ENCODE measurements at regions not wholly inside any gene's neighbourhood (a gene's known extent, or its start where the extent isn't known, plus 50 kb on each side); places are given as distances from the start of the nearest gene placed in this dataset.

DNA sequence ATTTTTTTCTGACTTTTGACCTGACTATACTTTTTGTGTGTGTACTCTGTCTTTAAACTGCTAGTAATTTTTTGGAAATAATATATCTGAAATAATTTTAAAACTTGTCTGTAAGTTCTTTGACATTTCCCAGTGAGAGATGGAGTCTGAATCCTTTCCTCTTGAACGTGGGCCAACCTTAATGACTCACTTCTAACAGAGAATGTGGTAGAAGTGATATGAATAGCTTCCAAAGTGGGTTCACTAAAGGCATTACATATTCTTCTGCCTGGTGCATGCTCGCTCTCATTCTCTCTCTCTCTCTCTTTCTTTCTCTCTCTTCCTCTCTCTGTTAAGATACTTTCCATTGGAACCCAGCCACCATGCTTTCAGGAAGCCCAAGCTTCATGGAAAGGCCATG is 108.7 kb upstream of the FERMT1 start:
- H3K36me3 ChIP-seq (ENCODE audit: insufficient read depth, low read length) = no peaks in the 10 kb centered on the region
- H2AFZ ChIP-seq (ENCODE audit: low read depth, low read length) = no peak overlapping the region
- no peak overlapping the region for H3K4me3 ChIP-seq (ENCODE audit: low read length)
- no peaks in the 10 kb centered on the region for H3K79me2 ChIP-seq (replicated peaks; ENCODE audit: insufficient read depth, low read length)
- H3K9me3 ChIP-seq (ENCODE audit: low read length) = no peaks in the 10 kb centered on the region
- TF ChIP-seq SMC3 (conservative IDR thresholded peaks at IDR 0.05; ENCODE audit: poor library complexity) = no peak
- no peak for TF ChIP-seq TAF1 (IDR thresholded peaks at IDR 0.05; ENCODE audit: low read depth)
- TF ChIP-seq POLR2AphosphoS5 (IDR thresholded peaks at IDR 0.05) = no peak
- no peak for TF ChIP-seq EP300 (conservative IDR thresholded peaks at IDR 0.05; ENCODE audit: poor library complexity, severe bottlenecking)
- no peak for TF ChIP-seq MXI1 (conservative IDR thresholded peaks at IDR 0.05; ENCODE audit: poor library complexity, severe bottlenecking)
- TF ChIP-seq EZH2 (IDR thresholded peaks at IDR 0.05; ENCODE audit: borderline replicate concordance, insufficient read depth, low read length, poor library complexity, severe bottlenecking) = no peak
- TF ChIP-seq RAD21 (conservative IDR thresholded peaks at IDR 0.05) = no peak
- TF ChIP-seq, protein P1, sequence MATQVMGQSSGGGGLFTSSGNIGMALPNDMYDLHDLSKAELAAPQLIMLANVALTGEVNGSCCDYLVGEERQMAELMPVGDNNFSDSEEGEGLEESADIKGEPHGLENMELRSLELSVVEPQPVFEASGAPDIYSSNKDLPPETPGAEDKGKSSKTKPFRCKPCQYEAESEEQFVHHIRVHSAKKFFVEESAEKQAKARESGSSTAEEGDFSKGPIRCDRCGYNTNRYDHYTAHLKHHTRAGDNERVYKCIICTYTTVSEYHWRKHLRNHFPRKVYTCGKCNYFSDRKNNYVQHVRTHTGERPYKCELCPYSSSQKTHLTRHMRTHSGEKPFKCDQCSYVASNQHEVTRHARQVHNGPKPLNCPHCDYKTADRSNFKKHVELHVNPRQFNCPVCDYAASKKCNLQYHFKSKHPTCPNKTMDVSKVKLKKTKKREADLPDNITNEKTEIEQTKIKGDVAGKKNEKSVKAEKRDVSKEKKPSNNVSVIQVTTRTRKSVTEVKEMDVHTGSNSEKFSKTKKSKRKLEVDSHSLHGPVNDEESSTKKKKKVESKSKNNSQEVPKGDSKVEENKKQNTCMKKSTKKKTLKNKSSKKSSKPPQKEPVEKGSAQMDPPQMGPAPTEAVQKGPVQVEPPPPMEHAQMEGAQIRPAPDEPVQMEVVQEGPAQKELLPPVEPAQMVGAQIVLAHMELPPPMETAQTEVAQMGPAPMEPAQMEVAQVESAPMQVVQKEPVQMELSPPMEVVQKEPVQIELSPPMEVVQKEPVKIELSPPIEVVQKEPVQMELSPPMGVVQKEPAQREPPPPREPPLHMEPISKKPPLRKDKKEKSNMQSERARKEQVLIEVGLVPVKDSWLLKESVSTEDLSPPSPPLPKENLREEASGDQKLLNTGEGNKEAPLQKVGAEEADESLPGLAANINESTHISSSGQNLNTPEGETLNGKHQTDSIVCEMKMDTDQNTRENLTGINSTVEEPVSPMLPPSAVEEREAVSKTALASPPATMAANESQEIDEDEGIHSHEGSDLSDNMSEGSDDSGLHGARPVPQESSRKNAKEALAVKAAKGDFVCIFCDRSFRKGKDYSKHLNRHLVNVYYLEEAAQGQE (IDR thresholded peaks at IDR 0.05; ENCODE audit: borderline replicate concordance) = no peak
- TF ChIP-seq, protein P2, sequence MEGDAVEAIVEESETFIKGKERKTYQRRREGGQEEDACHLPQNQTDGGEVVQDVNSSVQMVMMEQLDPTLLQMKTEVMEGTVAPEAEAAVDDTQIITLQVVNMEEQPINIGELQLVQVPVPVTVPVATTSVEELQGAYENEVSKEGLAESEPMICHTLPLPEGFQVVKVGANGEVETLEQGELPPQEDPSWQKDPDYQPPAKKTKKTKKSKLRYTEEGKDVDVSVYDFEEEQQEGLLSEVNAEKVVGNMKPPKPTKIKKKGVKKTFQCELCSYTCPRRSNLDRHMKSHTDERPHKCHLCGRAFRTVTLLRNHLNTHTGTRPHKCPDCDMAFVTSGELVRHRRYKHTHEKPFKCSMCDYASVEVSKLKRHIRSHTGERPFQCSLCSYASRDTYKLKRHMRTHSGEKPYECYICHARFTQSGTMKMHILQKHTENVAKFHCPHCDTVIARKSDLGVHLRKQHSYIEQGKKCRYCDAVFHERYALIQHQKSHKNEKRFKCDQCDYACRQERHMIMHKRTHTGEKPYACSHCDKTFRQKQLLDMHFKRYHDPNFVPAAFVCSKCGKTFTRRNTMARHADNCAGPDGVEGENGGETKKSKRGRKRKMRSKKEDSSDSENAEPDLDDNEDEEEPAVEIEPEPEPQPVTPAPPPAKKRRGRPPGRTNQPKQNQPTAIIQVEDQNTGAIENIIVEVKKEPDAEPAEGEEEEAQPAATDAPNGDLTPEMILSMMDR (IDR thresholded peaks at IDR 0.05; ENCODE audit: poor library complexity, severe bottlenecking) = no peak
- no peaks in the 10 kb centered on the region for H3F3A ChIP-seq (ENCODE audit: insufficient read depth, low read length, poor library complexity, severe bottlenecking)
- H3K9me2 ChIP-seq (ENCODE audit: insufficient read depth, low read length) = no peaks in the 10 kb centered on the region
- H3K4me2 ChIP-seq (ENCODE audit: low read length) = no peak overlapping the region
- no peak overlapping the region for H3K27ac ChIP-seq (ENCODE audit: low read length)
- no peak overlapping the region for H3K9ac ChIP-seq (ENCODE audit: low read length)
- H3K27me3 ChIP-seq (ENCODE audit: insufficient read depth, low read depth, low read length) = no peaks in the 10 kb centered on the region
- no peaks in the 10 kb centered on the region for H4K20me1 ChIP-seq (ENCODE audit: insufficient read depth)

DNA sequence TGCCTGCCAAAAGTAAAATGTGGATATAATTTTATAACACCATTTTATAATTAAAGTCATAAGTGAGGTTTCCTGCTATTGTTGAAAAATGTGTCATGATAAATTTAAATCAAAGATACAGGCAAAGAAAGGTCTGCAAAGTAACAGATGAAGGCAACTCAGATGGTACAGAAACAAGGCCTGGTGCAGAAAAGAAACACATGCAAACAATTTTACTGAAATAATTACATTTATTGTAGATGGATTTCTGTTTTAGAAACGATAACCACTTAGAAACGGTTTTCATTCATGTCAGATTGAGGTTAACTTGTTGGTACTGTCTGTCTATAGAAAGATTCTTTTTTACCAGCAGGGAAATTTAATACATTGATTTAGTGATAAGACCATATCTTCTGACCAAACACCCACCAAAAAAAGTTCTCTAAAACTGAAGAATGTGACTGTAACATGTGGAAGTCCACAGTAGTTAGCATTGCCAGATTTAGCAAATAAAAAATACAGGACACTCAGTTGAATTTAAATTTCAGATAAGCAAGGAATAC is 105.5 kb upstream of the FERMT1 start:
- Histone ChIP-seq H3K9me3 (ENCODE audit: low read length) (no peaks in the 10 kb centered on the region), H3K27me3 (ENCODE audit: insufficient read depth, low read depth, low read length) (no peaks in the 10 kb centered on the region), H3K9me2 (ENCODE audit: insufficient read depth, low read length) (no peaks in the 10 kb centered on the region), H3K4me2 (ENCODE audit: low read length) (no peak overlapping the region), H3K79me2 (replicated peaks; ENCODE audit: insufficient read depth, low read length) (no peaks in the 10 kb centered on the region), H2AFZ (ENCODE audit: low read depth, low read length) (no peak overlapping the region), H3K36me3 (ENCODE audit: insufficient read depth, low read length) (no peaks in the 10 kb centered on the region), H3F3A (ENCODE audit: insufficient read depth, low read length, poor library complexity, severe bottlenecking) (no peaks in the 10 kb centered on the region), H3K9ac (ENCODE audit: low read length) (no peak overlapping the region), H4K20me1 (ENCODE audit: insufficient read depth) (no peaks in the 10 kb centered on the region), H3K27ac (ENCODE audit: low read length) (no peak overlapping the region), H3K4me3 (ENCODE audit: low read length) (no peak overlapping the region)
- TF ChIP-seq RAD21 (conservative IDR thresholded peaks at IDR 0.05) = no peak
- TF ChIP-seq TAF1 (IDR thresholded peaks at IDR 0.05; ENCODE audit: low read depth) = no peak
- TF ChIP-seq POLR2AphosphoS5 (IDR thresholded peaks at IDR 0.05) = no peak
- no peak for TF ChIP-seq EZH2 (IDR thresholded peaks at IDR 0.05; ENCODE audit: borderline replicate concordance, insufficient read depth, low read length, poor library complexity, severe bottlenecking)
- TF ChIP-seq, protein P2 (IDR thresholded peaks at IDR 0.05; ENCODE audit: poor library complexity, severe bottlenecking) = no peak
- TF ChIP-seq, protein P1 (IDR thresholded peaks at IDR 0.05; ENCODE audit: borderline replicate concordance) = no peak
- no peak for TF ChIP-seq MXI1 (conservative IDR thresholded peaks at IDR 0.05; ENCODE audit: poor library complexity, severe bottlenecking)
- no peak for TF ChIP-seq EP300 (conservative IDR thresholded peaks at IDR 0.05; ENCODE audit: poor library complexity, severe bottlenecking)
- no peak for TF ChIP-seq SMC3 (conservative IDR thresholded peaks at IDR 0.05; ENCODE audit: poor library complexity)
